Stimulated activated CD4-positive, alpha-beta T cell treated with anti-CD3 and anti-CD28 coated beads, Interleukin-15, amount 100 ng/mL, for 24 hours (primary cell): ENCODE measurements at regions not wholly inside any gene's neighbourhood (a gene's known extent, or its start where the extent isn't known, plus 50 kb on each side); places are given as distances from the start of the nearest gene placed in this dataset.

Source experiments
- DNase-seq: peaks from one replicate; pipeline ENCODE4 v3.0.0-alpha.2; 2020

- DNase-seq, result no peak
These were observed 459.5 kb downstream of the DHX35 start for GRCh38 chr20:39421571-39422105.

GRCh38 chr20:39412091-39412490 is 449.9 kb downstream of the DHX35 start:
- no peak for DNase-seq

GRCh38 chr20:39399463-39399862 is 437.3 kb downstream of the DHX35 start:
- no peak for DNase-seq

- no peak for DNase-seq
These were observed 436.5 kb downstream of the DHX35 start for GRCh38 chr20:39398656-39399055.

- DNase-seq, result no peak
These were observed 435.5 kb downstream of the DHX35 start for GRCh38 chr20:39397646-39398045.

- no peak for DNase-seq
These were observed 433.5 kb downstream of the DHX35 start for GRCh38 chr20:39395478-39396291.

GRCh38 chr20:39394461-39394860 is 432.3 kb downstream of the DHX35 start:
- DNase-seq, result no peak

GRCh38 chr20:39390186-39390585 is 428.0 kb downstream of the DHX35 start:
- no peak for DNase-seq

- DNase-seq, result no peak
These were observed 419.5 kb downstream of the DHX35 start for GRCh38 chr20:39381595-39381994.

GRCh38 chr20:39378776-39379175 is 416.6 kb downstream of the DHX35 start:
- no peak for DNase-seq

- no peak for DNase-seq
These were observed 414.6 kb downstream of the DHX35 start for GRCh38 chr20:39376788-39377187.

- DNase-seq, result no peak
These were observed 402.2 kb downstream of the DHX35 start for GRCh38 chr20:39364320-39364719.

GRCh38 chr20:39359981-39360620 is 398.0 kb downstream of the DHX35 start:
- DNase-seq, result no peak

GRCh38 chr20:39358052-39358451 is 395.9 kb downstream of the DHX35 start:
- no peak for DNase-seq

- no peak for DNase-seq
These were observed 394.8 kb downstream of the DHX35 start for GRCh38 chr20:39356908-39357307.

GRCh38 chr20:39349240-39349639 is 387.1 kb downstream of the DHX35 start:
- no peak for DNase-seq

- DNase-seq, result no peak
These were observed 385.5 kb downstream of the DHX35 start for GRCh38 chr20:39347626-39348025.

GRCh38 chr20:39342463-39342862 is 380.3 kb downstream of the DHX35 start:
- DNase-seq, result no peak

- DNase-seq, result no peak
These were observed 376.6 kb downstream of the DHX35 start for GRCh38 chr20:39338469-39339376.

- DNase-seq, result no peak
These were observed 371.1 kb downstream of the DHX35 start for GRCh38 chr20:39333211-39333610.

- DNase-seq, result no peak
These were observed 366.2 kb downstream of the DHX35 start for GRCh38 chr20:39328347-39328746.

- no peak for DNase-seq
These were observed 363.9 kb downstream of the DHX35 start for GRCh38 chr20:39326050-39326449.

- no peak for DNase-seq
These were observed 356.8 kb downstream of the DHX35 start for GRCh38 chr20:39318911-39319310.
